ENCODE measurements at regions not wholly inside any gene's neighbourhood (a gene's known extent, or its start where the extent isn't known, plus 50 kb on each side); places are given as distances from the start of the nearest gene placed in this dataset.

- TF ChIP-seq CTCF (IDR thresholded peaks at IDR 0.05; ENCODE audit: low read depth, low read length, missing input control) (no peak), JUND (IDR thresholded peaks at IDR 0.05) (no peak), YY1 (IDR thresholded peaks at IDR 0.05) (no peak), NR2F2 (IDR thresholded peaks at IDR 0.05) (no peak)
Observed at GRCh38 chr13:80530191-80530590, 189.3 kb upstream of the SPRY2 start (continued).

- Histone ChIP-seq H3K9ac (ENCODE audit: low read depth in 1 of 2, low read length in 2 of 2) (no peak overlapping the region), H3K27ac (ENCODE audit: low read depth in 1 of 2, low read length in 2 of 2) (no peak overlapping the region), H3K9me3 (ENCODE audit: control insufficient read depth in 4 of 4, low read length in 3 of 4) (peaks cover 0 to 5% (median 0%) of the 10 kb centered on the region in 4 donors), H3K4me1 (ENCODE audit: control insufficient read depth in 4 of 4, insufficient read depth in 4 of 4, low read length in 3 of 4) (no peaks in the 10 kb centered on the region), H3K36me3 (ENCODE audit: control insufficient read depth in 4 of 4, insufficient read depth in 3 of 4, low read depth in 1 of 4, low read length in 3 of 4) (no peaks in the 10 kb centered on the region), H3K4me3 (ENCODE audit: low read depth in 1 of 3, low read length in 3 of 3) (no peak overlapping the region), H3K27me3 (ENCODE audit: control insufficient read depth in 4 of 4, insufficient read depth in 4 of 4, low read length in 3 of 4) (no peaks in the 10 kb centered on the region)
- no peak for DNase-seq (ENCODE audit: low spot score)
- TF ChIP-seq FOXA2 (IDR thresholded peaks at IDR 0.05) (no peak), RXRA (IDR thresholded peaks at IDR 0.05) (no peak), ATF3 (IDR thresholded peaks at IDR 0.05) (no peak), HNF4A (conservative IDR thresholded peaks at IDR 0.05) (no peak), JUND (IDR thresholded peaks at IDR 0.05) (no peak), TAF1 (conservative IDR thresholded peaks at IDR 0.05) (no peak), SP1 (IDR thresholded peaks at IDR 0.05) (no peak), NR2F2 (IDR thresholded peaks at IDR 0.05) (no peak), GABPA (IDR thresholded peaks at IDR 0.05 in 1 of 2, conservative IDR thresholded peaks at IDR 0.05 in 1 of 2) (no peak), FOXA1 (IDR thresholded peaks at IDR 0.05) (no peak)
- 84% methylated on average over 3 of the region's 3 CpGs for WGBS
Observed at GRCh38 chr13:80529734-80530133, 188.8 kb upstream of the SPRY2 start.

DNA sequence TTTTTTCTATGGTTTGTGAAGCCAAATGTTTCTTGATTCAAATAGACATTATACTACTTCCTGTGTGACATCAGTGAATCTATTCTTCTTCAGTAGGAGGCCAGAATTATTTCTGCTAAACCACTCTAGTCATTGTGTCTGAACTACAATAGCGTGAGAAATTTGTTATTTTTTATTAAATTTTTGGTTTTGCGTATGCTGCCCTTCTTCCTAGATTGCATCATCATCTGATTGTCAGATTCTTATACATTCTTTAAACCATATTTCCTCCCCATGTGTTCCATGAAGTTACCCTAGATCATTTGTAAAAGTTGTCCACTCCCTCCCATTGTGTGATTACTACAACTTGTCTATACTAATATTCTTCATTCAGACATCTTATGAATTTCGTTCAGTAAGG, 187.8 kb upstream of the SPRY2 start:
- Histone ChIP-seq H3K36me3 (ENCODE audit: control insufficient read depth in 4 of 4, insufficient read depth in 3 of 4, low read depth in 1 of 4, low read length in 3 of 4) (no peaks in the 10 kb centered on the region), H3K27ac (ENCODE audit: low read depth in 1 of 2, low read length in 2 of 2) (no peak overlapping the region), H3K9me3 (ENCODE audit: control insufficient read depth in 4 of 4, low read length in 3 of 4) (peaks cover 0 to 5% (median 0%) of the 10 kb centered on the region in 4 donors), H3K4me1 (ENCODE audit: control insufficient read depth in 4 of 4, insufficient read depth in 4 of 4, low read length in 3 of 4) (no peaks in the 10 kb centered on the region), H3K4me3 (ENCODE audit: low read depth in 1 of 3, low read length in 3 of 3) (no peak overlapping the region), H3K27me3 (ENCODE audit: control insufficient read depth in 4 of 4, insufficient read depth in 4 of 4, low read length in 3 of 4) (no peaks in the 10 kb centered on the region), H3K9ac (ENCODE audit: low read depth in 1 of 2, low read length in 2 of 2) (no peak overlapping the region)
- DNase-seq (ENCODE audit: low spot score) = no peak
- TF ChIP-seq EGR1 (IDR thresholded peaks at IDR 0.05; ENCODE audit: low read depth in 2 of 2) (no peak), TAF1 (conservative IDR thresholded peaks at IDR 0.05) (no peak), ATF3 (IDR thresholded peaks at IDR 0.05) (no peak), ZBTB33 (IDR thresholded peaks at IDR 0.05) (no peak), RAD21 (IDR thresholded peaks at IDR 0.05) (no peak), FOXA2 (IDR thresholded peaks at IDR 0.05) (no peak), MAX (IDR thresholded peaks at IDR 0.05) (no peak), GABPA (IDR thresholded peaks at IDR 0.05 in 1 of 2, conservative IDR thresholded peaks at IDR 0.05 in 1 of 2) (no peak), YY1 (IDR thresholded peaks at IDR 0.05) (no peak), SP1 (IDR thresholded peaks at IDR 0.05) (no peak), RXRA (IDR thresholded peaks at IDR 0.05) (no peak), CTCF (IDR thresholded peaks at IDR 0.05; ENCODE audit: low read depth, low read length, missing input control) (no peak)
- TF ChIP-seq, protein P1, sequence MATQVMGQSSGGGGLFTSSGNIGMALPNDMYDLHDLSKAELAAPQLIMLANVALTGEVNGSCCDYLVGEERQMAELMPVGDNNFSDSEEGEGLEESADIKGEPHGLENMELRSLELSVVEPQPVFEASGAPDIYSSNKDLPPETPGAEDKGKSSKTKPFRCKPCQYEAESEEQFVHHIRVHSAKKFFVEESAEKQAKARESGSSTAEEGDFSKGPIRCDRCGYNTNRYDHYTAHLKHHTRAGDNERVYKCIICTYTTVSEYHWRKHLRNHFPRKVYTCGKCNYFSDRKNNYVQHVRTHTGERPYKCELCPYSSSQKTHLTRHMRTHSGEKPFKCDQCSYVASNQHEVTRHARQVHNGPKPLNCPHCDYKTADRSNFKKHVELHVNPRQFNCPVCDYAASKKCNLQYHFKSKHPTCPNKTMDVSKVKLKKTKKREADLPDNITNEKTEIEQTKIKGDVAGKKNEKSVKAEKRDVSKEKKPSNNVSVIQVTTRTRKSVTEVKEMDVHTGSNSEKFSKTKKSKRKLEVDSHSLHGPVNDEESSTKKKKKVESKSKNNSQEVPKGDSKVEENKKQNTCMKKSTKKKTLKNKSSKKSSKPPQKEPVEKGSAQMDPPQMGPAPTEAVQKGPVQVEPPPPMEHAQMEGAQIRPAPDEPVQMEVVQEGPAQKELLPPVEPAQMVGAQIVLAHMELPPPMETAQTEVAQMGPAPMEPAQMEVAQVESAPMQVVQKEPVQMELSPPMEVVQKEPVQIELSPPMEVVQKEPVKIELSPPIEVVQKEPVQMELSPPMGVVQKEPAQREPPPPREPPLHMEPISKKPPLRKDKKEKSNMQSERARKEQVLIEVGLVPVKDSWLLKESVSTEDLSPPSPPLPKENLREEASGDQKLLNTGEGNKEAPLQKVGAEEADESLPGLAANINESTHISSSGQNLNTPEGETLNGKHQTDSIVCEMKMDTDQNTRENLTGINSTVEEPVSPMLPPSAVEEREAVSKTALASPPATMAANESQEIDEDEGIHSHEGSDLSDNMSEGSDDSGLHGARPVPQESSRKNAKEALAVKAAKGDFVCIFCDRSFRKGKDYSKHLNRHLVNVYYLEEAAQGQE (IDR thresholded peaks at IDR 0.05) = no peak
- 91% methylated on average over 3 of the region's 3 CpGs for WGBS
